Bone marrow (tissue), 2 donors: ENCODE measurements at regions not wholly inside any gene's neighbourhood (a gene's known extent, or its start where the extent isn't known, plus 50 kb on each side); places are given as distances from the start of the nearest gene placed in this dataset.

Experiments used
- DNase-seq, 2 donors: peaks; one replicate each; lab custom pipeline; 2025; lab: John Stamatoyannopoulos, UW

- DNase-seq = no peak
These were observed 58.0 kb upstream of the ZC4H2 start for GRCh38 chrX:65034292-65034667.
